ENCODE measurements at regions not wholly inside any gene's neighbourhood (a gene's known extent, or its start where the extent isn't known, plus 50 kb on each side); places are given as distances from the start of the nearest gene placed in this dataset.
A peak's percentile ranks its signal among the peaks of the same experiment; 100 is the strongest.

DNA sequence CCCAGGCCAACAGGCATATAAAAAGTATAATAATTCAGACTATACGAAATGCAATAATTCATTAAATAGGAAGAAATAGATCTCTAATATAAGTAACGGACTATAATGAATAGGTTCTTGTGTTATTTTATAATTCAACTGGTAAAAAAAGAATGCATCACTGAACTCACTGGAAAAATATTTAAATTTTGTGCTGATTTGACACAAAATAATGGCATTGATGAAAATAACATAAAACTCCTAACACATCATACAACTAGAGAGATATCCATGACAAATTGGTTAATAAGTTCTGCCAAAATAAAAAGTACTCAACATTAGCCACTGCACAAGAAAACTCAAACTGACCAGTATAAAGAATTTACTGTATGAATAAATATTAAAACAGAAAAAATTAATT lies 57.1 kb upstream of the RAB4A start:
- DNase-seq (ENCODE audit: low spot score in 2 of 2): no peak
- no peaks in the 10 kb centered on the region for H3K36me3 Mint-ChIP-seq
- no peaks in the 10 kb centered on the region for H3K9me3 Mint-ChIP-seq
- ATAC-seq: no peak
- no peak overlapping the region for H3K27ac Mint-ChIP-seq

DNA sequence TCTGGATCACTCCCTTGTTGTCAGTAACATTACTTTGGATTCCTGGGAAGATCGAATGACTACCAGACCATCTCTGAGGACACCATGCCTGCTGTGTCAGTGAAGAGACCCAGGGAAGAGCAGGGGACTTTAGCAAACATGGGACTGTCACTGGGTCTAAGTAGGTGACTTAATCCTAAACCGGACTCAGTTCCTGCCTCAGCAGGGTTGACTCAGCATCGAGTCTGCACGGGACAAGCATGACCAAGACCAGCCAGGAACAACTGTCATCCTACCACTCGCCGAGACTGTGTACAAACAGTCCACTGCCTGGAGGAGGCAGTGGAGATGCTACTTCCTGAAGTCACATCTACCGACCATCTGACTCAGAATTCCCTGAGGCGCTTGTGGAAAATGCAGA lies 53.2 kb upstream of the RAB4A start:
- Mint-ChIP-seq H3K36me3 (no peaks in the 10 kb centered on the region), H3K27ac (no peak overlapping the region), H3K9me3 (no peaks in the 10 kb centered on the region)
- ATAC-seq: peak in 1 of 2 donors; percentile 38
- no peak for DNase-seq (ENCODE audit: low spot score in 2 of 2)

DNA sequence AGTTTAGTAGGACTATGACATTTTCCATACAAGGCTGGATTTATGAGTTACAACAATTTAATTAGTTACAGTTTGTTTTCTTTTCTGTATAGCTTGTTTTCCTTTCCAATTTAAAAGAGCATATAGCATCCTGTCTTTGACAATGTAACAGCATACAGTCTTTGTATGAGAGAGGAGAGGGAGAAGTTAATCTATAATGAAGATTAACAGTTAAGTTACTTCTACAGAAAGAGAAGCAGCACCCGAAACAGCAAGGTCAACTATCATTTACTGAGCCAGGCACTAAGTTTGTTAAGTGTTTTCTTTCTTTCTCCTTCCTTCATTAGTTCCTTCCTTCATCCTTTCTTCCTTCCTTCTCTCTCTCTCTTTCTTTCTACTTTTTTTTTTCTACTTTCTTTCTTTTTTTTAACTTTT lies 52.3 kb upstream of the RAB4A start:
- H3K27ac Mint-ChIP-seq: no peak overlapping the region
- ATAC-seq (no peak), DNase-seq (ENCODE audit: low spot score in 2 of 2) (no peak)
- no peaks in the 10 kb centered on the region for H3K36me3 Mint-ChIP-seq
- no peaks in the 10 kb centered on the region for H3K9me3 Mint-ChIP-seq

DNA sequence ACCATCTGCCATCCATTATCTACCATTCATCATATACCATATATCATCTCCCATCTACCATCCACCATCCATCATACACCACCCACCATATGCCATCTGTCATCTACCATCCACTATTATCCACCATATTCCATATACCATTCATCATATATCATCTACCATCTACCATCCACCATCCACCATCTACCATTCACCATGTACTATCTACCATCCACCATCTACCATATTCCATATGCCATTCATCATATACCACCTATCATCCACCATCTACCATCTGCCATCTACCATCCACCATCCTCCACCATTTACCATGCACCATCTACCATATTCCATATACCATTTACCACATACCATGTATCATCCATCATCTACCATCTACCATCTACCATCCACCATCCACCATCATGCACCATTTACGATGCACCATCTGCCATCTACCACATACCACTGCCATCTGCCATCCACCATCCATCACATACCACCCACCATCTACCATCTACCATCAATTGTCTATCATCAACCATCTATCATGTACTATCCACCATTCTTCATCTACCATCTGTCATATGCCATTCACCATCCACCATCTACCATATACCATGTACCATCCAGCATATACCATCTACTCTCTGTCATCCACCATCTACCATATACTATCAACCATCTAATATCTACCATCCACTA lies 50.6 kb upstream of the RAB4A start:
- no peak overlapping the region for H3K27ac Mint-ChIP-seq
- DNase-seq (ENCODE audit: low spot score in 2 of 2) (no peak), ATAC-seq (no peak)
- no peaks in the 10 kb centered on the region for H3K9me3 Mint-ChIP-seq
- no peaks in the 10 kb centered on the region for H3K36me3 Mint-ChIP-seq

DNA sequence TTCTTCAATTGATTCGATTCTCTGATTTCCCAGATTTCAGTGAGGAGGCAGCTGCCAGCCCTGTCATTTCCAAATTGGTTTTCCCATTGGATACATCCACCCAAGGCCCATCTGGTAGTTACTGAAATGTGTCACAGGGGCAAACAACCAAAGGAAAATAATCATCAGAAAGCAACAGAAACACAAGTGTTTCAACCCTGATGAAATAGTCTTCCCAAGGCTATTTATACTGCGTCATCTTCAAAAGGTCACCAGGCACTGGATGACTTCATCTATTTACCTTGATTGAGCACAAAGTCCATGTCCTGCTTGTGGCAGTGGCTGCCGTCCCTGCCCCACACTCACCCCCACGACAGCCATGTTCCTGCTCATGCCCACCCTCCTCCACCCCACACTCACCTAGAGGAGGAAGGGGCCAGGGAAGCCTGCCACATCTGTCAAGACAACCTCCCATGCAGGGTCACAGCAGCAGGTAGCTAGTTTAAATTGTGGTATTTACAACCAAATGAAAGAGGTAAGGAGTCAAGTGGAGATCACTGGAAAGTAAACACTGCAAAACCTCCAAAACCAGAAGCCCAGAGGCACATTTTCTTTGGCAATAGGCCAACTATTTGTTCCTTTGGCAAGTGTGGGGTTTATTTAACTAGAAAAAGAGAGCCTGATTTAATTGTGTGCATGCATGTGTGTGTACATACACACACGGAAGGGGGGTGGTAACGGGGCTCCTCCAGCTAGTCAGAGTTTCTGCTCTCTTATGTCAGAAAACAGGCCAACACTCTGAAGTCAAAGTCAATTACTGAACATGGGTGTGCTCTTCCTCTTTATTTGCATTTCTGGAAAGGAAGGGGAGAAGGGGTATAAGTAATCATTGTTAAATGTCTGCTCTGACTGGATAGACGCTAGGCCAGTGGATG lies 49.5 kb upstream of the RAB4A start:
- H3K36me3 Mint-ChIP-seq: no peaks in the 10 kb centered on the region
- H3K9me3 Mint-ChIP-seq: no peaks in the 10 kb centered on the region
- DNase-seq (ENCODE audit: low spot score in 2 of 2): no peak
- no peak overlapping the region for H3K27ac Mint-ChIP-seq
- ATAC-seq: no peak

Data from activated naive CD4-positive, alpha-beta T cell treated with anti-CD3 and anti-CD28 coated beads, Interleukin-2, amount 50 U/mL, for 72 hours (primary cell).